ENCODE measurements at regions not wholly inside any gene's neighbourhood (a gene's known extent, or its start where the extent isn't known, plus 50 kb on each side); places are given as distances from the start of the nearest gene placed in this dataset.

DNA sequence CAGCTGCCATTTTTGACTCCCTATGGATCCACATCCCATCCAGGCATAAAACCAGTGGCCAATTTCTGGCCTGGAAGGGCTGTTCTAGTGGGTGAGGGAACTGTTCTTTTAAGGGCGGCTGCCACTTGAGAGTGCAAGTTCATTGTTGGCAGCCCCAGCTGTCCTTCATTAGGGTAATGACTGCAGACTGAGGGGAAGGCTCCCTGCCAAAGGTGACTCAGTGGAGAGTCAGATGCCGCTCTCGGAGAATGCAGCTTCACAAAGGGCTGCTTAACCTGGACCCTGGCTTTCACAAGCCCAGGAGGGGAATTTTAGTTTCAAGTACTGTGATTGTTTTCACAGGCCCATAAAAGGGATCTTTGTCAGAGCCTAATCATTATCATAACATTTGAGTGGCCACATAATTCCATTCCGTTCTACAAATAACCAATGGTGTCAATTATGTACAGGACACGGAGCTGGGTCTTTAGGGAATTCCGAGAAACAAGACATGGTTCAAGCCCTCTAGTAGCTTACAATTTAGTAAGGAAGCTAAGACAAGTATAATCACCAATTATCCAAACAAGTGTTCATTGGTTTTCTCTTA, 235.7 kb downstream of the CDCA7 start:
- DNase-seq, result peak; percentile 72

DNA sequence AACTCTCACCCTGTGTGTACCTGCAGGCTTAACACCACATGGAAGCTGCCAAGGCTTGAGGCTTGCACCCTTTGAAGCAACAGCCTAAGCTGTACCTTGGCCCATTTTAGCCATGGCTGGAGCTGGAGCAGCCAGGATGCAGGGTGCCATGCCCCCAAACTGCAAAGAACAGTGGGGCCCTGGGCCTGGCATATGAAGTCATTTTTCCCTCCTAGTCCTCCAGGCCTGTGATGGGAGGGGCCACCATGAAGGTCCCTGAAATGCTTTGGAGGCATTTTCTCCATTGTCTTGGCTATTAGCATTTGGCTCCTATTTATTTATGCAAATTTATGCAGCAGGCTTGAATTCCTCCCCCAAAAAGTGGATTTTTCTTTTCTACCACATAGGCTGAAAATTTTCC, 238.4 kb downstream of the CDCA7 start:
- no peak for DNase-seq

DNA sequence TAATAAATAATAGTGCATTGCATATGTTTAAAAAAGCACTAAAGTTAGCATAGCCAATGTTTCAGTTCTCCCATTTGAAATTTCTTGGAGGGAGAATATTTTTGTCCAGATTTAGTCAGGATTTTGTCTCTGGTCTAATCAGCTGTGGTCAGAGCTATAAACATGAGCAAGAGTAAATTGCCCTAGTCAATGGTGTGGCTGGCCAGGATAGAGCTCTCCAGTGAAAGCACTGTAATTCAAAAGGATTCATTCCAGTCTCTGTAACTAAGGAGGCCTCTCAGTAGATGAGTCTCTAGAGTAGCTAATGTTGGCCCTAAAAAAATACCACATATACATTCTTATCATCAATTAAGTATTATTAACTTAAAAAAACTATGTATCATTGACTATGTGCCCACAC, 241.6 kb downstream of the CDCA7 start:
- no peak for DNase-seq

DNA sequence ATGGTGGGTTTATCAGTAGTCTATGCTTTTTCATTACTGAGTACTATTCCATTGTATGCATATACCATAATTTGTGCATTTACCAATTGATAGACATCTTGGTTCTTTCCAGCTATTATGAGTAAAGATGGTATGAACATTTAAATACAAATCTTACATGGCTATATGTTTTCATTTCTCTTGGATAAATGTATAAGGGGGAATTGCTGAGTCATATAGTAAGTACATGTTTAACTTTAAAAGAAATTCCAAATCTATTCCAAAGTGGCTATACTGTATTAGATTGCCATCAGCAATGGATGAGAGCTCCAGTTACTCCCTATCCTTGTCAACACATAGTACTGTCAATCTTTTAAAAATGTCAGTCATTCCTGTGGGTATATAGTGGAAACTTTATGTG, 243.9 kb downstream of the CDCA7 start:
- DNase-seq, result no peak

DNA sequence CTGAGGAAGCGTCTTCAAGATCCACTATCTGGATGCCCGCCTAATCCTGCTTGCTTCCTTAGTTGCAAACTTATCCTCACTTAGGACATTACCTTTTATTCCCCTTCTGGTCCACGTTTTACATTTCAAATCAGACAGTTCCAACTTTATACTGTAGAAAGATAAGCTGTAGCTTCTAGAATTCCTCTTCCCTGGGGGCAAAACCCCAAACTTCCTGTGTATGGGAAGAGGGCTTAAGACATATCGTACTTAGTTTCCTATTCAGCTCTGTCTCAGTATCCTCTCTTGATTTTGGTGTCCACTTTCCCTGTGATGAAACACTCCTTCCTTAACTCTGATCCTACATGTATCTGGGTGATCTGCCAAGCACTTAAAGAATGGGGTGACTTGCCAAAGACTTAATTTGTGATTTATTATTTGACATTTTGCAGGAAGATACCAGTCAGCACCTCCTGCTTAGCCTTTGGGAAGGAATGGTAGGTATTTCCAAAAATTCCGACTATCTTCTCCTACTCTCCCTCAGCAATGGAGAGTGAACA, 245.2 kb downstream of the CDCA7 start:
- DNase-seq, result no peak

DNA sequence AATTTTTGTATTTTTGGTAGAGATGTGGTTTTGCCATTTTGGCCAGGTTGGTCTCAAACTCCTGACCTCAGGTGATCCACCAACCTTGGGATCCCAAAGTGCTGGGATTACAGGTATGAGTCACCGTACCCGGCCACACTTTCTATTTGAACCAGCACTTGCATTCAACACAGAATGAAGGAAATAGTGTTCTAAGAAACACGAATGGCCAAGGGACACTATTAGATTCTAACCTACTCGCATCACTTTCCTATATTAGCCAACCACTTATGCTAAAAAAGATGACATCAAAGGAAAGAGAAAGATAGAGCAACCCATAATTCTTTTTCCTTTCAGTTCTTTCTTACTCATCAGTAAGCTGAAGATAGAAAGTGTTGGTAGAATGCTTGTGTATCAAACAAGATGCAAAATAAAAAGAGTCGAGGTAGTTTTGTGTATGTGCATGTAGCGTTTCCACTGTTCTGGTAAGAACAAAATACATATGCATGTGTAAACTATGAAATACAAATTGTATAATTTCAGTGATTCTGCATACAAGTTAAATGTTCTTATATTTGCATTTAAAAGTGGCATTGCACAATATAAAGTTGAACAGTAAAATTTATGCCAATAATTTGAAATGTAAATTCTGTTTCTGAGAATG, 247.6 kb downstream of the CDCA7 start:
- no peak for DNase-seq

DNA sequence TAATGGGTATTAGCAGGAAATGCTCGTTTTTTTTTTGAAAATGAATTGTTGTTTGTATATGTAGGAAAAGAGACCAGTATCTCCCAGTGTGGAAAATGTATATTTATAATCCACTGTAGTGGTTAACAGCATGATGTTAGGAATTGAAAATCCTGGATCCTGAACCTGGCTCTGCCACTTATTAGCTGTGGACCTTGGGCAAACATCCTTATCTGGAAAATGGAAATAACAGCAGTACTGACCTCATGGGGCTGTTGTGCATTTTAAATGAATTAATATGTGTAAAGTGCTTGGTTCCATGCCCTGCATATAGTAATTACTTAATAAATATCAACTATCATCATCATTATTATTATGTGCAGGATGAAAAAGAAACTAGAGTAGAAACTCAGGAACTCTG, 251.3 kb downstream of the CDCA7 start:
- no peak for DNase-seq

GRCh38 chr2:173606619-173607248, 252.1 kb downstream of the CDCA7 start:
- no peak for DNase-seq

DNA sequence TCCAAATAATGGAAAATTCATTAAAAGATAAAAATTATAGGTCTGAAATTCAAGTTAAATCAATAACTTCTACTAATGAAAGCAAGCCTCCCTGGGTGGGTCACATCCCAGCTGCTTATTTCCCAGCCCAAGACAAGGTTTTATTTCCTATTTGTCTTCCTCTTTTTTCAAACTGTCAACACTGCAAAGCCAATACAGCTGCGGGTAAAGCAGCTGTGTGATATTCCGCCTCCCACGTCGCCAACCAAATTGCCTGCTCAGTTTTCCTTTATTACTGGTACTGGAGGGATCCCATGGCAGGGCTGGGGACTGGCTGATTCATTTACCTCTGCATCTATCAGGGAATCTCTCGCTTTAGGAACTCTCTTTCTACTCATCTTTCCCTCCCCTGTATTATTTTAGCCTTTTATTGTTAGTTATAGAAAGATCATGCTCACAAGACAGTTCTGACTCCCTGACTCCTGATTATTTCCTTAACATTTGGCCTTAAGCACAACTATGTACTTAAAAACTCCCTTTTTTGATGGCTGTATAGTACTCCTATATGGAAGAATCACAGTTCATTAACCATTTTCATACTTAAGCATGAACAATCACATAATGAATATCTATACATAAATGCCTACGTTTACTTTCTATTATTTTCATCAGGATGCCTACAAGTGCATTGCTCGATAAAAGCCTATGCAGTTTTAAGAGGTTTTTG, 253.1 kb downstream of the CDCA7 start:
- DNase-seq, result no peak

- DNase-seq, result no peak
Measured at GRCh38 chr2:173611121-173611520, 256.4 kb downstream of the CDCA7 start.

DNA sequence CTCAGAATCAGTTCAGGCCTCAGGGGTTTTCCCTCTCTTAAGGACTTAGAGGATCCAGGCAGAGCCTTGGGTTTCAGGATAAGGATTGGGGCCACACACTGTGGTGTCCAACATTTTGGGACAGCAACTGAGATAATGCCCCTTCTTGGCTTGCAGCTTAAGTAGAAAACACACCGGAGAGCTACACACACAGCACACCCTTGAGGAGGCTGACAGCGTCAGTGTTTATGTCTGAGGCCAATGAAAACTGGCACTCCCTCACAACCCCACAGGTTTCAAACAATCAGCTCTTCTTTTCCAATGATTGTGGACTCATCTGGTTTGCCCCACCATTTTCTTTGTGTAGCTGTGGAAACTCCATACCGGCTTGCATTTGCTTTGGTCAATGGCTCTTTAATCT, 257.7 kb downstream of the CDCA7 start:
- DNase-seq, result no peak

DNA sequence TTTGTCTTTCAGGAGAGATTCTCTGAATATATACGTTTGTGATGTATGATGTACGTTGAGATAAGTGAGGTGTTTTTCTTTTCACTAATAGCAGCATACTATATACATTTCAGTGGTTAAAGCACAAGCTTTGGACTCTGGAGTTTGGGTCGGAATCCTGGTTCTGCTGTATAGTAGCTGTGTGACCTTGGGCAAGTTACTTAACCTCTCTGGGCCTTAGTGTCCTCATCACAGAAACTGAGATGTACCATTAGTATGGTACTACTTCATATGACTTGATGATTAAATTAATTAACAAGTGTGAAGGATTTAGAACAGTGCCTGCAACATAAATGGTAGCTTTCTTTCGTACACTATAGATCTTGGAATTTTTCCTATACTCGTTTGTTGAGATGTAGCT, 258.7 kb downstream of the CDCA7 start:
- DNase-seq, result no peak

DNA sequence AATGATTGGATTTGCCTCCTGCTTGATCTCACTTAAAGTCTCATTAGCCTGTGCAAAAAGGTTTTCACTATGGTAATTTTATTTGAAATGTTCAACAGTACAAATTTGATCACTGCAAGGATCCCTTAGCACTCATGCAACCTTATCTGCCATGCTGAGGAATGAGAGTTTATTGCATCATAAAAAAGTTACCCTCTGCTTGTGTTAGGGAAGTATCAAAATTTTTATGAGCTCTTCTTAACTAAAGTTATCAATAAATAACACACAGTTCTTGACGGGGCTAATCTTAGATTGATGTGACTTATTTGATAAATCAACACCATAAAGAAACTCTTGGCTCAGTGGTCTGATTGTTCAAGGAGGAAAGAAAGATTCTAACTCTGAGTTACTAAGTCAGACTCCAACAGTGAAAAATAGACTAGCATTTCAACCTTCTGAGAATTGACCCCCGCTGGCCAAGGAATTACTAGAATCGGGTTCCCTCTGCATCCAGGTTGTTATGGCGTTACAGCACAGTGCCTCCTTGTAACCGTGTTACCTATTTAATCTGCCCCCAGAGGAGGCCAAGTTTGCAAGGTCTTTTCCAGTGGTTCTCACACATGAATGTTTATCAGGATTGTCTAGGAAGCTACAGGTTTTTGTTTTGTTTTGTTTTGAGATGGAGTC, 259.7 kb downstream of the CDCA7 start:
- no peak for DNase-seq

- DNase-seq, result no peak
Measured at GRCh38 chr2:173623438-173624319, 269.0 kb downstream of the CDCA7 start.

- no peak for DNase-seq
Measured at GRCh38 chr2:173625315-173625714, 270.6 kb downstream of the CDCA7 start.

- DNase-seq, result no peak
Measured at GRCh38 chr2:173629076-173629475, 274.4 kb downstream of the CDCA7 start.

DNA sequence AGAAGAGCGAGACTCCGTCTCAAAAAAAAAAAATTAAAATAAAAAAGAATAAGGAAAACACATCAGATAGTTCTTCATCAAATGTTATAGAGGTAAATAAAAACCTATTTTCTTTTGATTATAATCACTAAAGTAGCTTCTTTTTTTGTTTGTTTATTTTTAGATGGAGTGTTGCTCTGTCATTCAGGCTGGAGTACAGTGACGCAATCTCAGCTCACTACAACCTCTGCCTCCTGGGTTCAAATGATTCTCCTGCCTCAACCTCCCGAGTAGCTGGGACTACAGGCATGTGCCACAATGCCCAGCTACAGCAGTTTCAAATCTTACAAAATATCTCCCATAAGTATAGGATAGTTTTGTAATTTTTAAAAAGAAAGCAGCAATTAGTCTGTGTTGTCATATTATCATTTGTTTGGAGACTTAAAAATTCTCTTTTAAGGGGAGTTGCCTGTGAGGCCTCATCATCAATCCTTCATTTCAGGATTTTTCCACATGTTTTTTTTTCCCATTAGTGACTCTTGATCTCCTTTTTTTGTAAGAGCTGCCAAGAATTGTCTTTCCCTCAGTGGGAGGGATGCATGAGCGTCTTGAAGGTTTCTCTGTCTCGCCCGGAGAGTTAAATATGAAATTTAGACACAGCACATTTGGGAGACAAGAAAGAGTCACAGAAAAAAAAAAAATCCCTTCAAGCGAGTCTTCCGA, 275.9 kb downstream of the CDCA7 start:
- no peak for DNase-seq

- DNase-seq, result no peak
Measured at GRCh38 chr2:173631127-173631460, 276.4 kb downstream of the CDCA7 start.

- DNase-seq, result no peak
Measured at GRCh38 chr2:173644146-173644545, 289.5 kb downstream of the CDCA7 start.

DNA sequence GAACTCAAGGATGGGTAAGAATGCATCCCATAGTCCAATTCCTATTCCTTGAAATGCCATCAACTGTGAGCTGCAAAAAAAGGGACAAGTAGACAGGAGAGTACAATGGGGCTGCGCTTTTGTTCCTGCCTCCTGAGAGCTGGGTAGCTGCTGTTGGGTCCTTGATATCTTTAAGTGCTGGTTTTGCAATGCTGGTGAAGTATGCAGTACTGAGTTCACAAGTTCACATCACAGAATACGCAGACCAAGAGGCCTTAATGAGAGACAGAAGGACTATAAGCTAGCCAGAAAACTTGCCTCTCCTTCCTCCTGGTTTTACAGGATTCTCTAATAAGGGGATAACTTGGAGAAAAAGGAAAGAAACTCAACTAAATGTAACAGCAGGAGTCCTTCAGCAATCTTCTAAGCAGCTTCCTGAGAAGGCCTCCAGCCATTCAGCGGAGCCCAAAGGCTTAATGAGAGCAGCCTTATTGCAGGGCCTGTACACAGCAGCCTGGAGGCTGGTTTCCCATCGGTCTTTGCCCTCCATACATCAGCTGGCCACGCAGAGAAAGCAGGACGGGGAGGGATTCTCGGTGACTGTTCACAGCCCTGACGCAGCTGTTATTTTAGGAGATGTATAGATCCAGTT, 293.1 kb downstream of the CDCA7 start:
- DNase-seq, result no peak

GRCh38 chr2:173648816-173649215, 294.1 kb downstream of the CDCA7 start:
- no peak for DNase-seq

All from right forelimb (tissue), 1 donor.